Natural killer cell treated with Interleukin-12 subunit alpha and Interleukin-12 subunit beta and Interleukin-15 and Interleukin-18, amount 100 ng/mL, for 72 hours (primary cell): ENCODE measurements at regions not wholly inside any gene's neighbourhood (a gene's known extent, or its start where the extent isn't known, plus 50 kb on each side); places are given as distances from the start of the nearest gene placed in this dataset.
A peak's percentile ranks its signal among the peaks of the same experiment; 100 is the strongest.
"Not testable (repeated sequence)": the region's sequence is repeated elsewhere in the genome, so short reads cannot be mapped to it uniquely, and the experiment has no call there.

Source experiments
- ATAC-seq, 2 donors: fragments of 150-1000 bp; cut with Tn5 transposase in 1 of 2; sonication (Bioruptor Pico), chemical (Tn5 transposase) in 1 of 2; 2 replicates each; pipeline ENCODE4 v1.10.0; 2021
- DNase-seq: peaks from one replicate; pipeline ENCODE4 v3.0.0; 2022; ENCODE audit warnings: low spot score
- H3K27ac Mint-ChIP-seq, 2 donors: 1 replicate in 1 of 2; 2 replicates in 1 of 2; pipeline ENCODE4 v1.8.0; 2022; ENCODE audit warnings: mixed read lengths in 2 of 2, mild to moderate bottlenecking in 1 of 2, moderate library complexity in 1 of 2
- H3K27me3 Mint-ChIP-seq, 2 donors: 1 replicate in 1 of 2; 2 replicates in 1 of 2; pipeline ENCODE4 v1.8.0; 2022; ENCODE audit warnings: mixed read lengths in 2 of 2
- H3K36me3 Mint-ChIP-seq: one replicate; pipeline ENCODE4 v1.8.0; 2022; ENCODE audit warnings: mixed read lengths
- H3K4me1 Mint-ChIP-seq, 2 donors: 1 replicate in 1 of 2; 2 replicates in 1 of 2; pipeline ENCODE4 v1.8.0; 2022; ENCODE audit warnings: low read depth in 2 of 2, mixed read lengths in 2 of 2, mild to moderate bottlenecking in 1 of 2
- H3K4me3 Mint-ChIP-seq: one replicate; pipeline ENCODE4 v1.8.0; 2022; ENCODE audit warnings: mixed read lengths
- H3K9me3 Mint-ChIP-seq: 2 replicates; pipeline ENCODE4 v1.8.0; 2022; ENCODE audit warnings: mixed read lengths

DNA sequence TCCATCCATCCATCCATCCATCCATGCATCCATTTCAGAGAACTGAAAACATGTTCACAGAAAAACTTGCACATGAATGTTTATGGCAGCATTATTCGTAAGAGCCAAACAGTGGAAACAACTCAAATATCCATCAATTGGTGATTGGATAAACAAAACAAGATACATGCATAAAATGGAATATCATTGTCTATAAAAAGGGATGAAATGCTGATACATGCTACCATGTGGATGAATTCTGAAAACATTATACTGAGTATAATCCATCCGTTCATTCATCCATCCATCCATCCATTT, 115.1 kb downstream of the CRYAA start:
- not testable (repeated sequence) for H3K27ac Mint-ChIP-seq, H3K27me3 Mint-ChIP-seq, H3K4me3 Mint-ChIP-seq, H3K9me3 Mint-ChIP-seq, ATAC-seq, DNase-seq, H3K36me3 Mint-ChIP-seq, H3K4me1 Mint-ChIP-seq

DNA sequence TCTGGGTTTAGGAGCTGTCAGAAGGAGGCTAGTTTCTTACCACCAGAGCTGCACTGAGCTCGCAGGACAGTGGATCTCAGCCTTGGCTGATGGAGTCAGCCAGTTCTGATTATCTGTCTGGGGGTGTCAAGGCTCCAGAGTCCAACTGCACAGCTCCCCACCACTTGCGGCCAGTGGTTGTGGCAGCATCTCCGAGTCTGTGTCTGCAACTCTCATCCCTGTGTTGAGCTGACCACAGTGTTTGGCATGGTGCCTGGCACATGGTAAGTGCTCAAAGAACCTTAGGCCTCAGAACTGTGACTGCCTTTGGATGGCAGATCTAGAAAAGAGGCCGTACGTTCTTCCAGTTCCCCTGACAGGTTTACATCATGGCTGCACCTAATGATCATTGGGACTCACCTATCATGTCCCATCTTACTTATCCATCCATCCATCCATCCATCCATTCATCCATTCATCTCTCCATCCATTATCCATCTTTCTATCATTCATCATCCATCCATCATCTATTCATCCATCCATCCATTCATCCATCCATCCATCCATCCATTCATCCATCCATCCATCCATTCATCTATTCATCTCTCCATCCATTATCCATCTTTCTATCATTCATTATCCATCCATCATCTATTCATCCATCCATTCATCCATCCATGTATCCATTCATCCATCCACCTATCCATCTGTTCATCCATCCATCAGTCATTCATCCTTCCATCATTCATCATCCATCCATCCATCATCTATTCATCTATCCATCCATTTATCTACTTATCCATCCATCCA, 114.5 kb downstream of the CRYAA start:
- no peak for ATAC-seq
- no peak overlapping the region for H3K27ac Mint-ChIP-seq

GRCh38 chr21:43282358-43283120, 113.7 kb downstream of the CRYAA start:
- Mint-ChIP-seq H3K9me3 (no peaks in the 10 kb centered on the region), H3K36me3 (no peaks in the 10 kb centered on the region), H3K27ac (no peak overlapping the region), H3K27me3 (peaks cover 4 to 5% of the 10 kb centered on the region in 2 donors), H3K4me1 (no peaks in the 10 kb centered on the region), H3K4me3 (no peak overlapping the region)
- DNase-seq, result no peak
- ATAC-seq, result peak; percentile 34 to 45

More for the DNA sequence above, 114.5 kb downstream of the CRYAA start:
- DNase-seq, result no peak
- Mint-ChIP-seq H3K36me3 (no peaks in the 10 kb centered on the region), H3K4me1 (no peaks in the 10 kb centered on the region), H3K4me3 (no peak overlapping the region), H3K9me3 (no peaks in the 10 kb centered on the region), H3K27me3 (no peaks in the 10 kb centered on the region)

DNA sequence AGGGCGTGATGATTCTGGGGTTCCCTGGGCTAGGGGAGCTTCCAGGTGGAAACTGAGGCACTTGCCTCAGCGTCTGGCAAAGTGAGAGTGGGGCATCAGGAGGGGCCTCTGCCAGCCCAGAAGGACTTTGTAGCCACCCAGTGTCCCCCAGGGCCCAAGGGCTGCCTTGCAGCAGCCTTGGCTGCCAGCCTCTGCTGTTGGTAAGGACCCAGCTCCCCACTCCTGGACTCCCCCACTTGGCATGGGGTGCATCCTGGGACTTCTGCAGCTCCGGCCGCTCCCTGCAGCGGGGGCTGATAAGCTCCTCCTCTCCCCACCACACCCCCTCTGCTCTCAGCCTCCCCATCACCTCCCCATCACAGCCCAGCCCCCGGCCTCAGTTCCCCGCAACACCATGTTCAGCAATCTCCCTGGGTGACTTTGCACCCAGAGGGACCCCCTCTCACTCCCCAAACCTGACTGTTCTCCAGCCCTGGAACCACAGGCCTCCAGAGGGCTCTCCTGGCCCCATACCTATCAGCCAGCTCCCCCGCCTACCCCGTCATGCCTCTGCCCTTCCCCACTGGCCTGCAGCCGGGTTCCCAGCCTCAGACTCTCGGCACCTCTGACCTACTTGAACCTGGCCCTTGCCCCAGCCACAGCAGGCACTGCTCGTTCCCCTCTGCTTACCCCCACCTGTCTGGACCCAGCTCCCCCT, 113.0 kb downstream of the CRYAA start:
- Mint-ChIP-seq H3K27ac (no peak overlapping the region), H3K36me3 (no peaks in the 10 kb centered on the region), H3K4me3 (no peak overlapping the region), H3K4me1 (no peaks in the 10 kb centered on the region), H3K9me3 (no peaks in the 10 kb centered on the region), H3K27me3 (peaks cover 4 to 5% of the 10 kb centered on the region in 2 donors)
- DNase-seq, result no peak
- ATAC-seq, result peak in 1 of 2 donors; percentile 22

DNA sequence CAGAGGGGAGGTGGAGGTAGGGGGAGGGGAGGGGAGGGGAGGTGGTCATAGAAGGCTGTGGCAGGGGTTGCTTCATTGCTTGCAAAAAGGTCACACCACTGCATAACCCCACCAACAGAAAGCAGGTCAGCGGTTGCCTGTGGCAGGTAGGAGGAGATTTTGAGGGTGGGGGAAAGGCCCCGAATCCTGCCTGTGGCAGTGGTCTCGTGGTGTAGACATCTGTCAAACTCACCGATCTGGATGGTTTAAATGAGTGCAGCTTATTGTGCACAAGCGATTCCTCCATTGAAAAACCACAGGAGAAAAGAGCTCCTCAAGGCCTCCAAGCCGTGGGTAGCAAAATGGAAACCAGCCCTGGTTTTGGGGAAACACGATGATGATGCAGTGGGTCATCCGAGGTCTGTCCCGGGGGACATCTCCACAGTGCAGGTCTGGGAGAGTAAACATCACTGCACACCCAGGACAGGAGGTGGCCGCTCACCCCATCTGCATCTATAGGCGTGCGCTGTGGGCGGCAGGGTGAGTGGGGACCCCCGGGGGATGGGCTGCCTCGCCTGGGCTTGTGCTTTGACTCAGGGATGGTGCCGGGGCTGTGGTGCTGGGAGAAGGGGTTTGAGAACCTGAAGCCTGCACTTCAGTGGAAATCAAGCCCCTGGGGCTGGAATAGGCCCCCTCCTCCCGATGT, 112.3 kb downstream of the CRYAA start:
- Mint-ChIP-seq H3K27me3 (peaks cover 5 to 6% of the 10 kb centered on the region in 2 donors), H3K9me3 (no peaks in the 10 kb centered on the region), H3K36me3 (no peaks in the 10 kb centered on the region), H3K27ac (no peak overlapping the region), H3K4me3 (no peak overlapping the region), H3K4me1 (no peaks in the 10 kb centered on the region)
- ATAC-seq, result peak in 1 of 2 donors; percentile 19
- no peak for DNase-seq

GRCh38 chr21:43279578-43279894, 110.7 kb downstream of the CRYAA start:
- no peak for ATAC-seq
- H3K36me3 Mint-ChIP-seq, result no peaks in the 10 kb centered on the region
- no peak overlapping the region for H3K27ac Mint-ChIP-seq
- no peak for DNase-seq
- no peak overlapping the region for H3K4me3 Mint-ChIP-seq
- H3K27me3 Mint-ChIP-seq, result peaks cover 5 to 9% of the 10 kb centered on the region in 2 donors
- no peaks in the 10 kb centered on the region for H3K9me3 Mint-ChIP-seq
- no peaks in the 10 kb centered on the region for H3K4me1 Mint-ChIP-seq

GRCh38 chr21:43278766-43279577, 110.2 kb downstream of the CRYAA start:
- Mint-ChIP-seq H3K4me1 (no peaks in the 10 kb centered on the region), H3K4me3 (no peak overlapping the region), H3K27me3 (peaks cover 5 to 9% of the 10 kb centered on the region in 2 donors), H3K36me3 (no peaks in the 10 kb centered on the region), H3K9me3 (no peaks in the 10 kb centered on the region), H3K27ac (no peak overlapping the region)
- no peak for ATAC-seq
- DNase-seq, result no peak

- Mint-ChIP-seq H3K4me1 (no peaks in the 10 kb centered on the region), H3K27me3 (peaks cover 5 to 9% of the 10 kb centered on the region in 2 donors), H3K4me3 (no peak overlapping the region), H3K9me3 (no peaks in the 10 kb centered on the region), H3K36me3 (no peaks in the 10 kb centered on the region), H3K27ac (no peak overlapping the region)
- DNase-seq, result no peak
- ATAC-seq, result no peak
These were observed 109.6 kb downstream of the CRYAA start for GRCh38 chr21:43278359-43278758.

DNA sequence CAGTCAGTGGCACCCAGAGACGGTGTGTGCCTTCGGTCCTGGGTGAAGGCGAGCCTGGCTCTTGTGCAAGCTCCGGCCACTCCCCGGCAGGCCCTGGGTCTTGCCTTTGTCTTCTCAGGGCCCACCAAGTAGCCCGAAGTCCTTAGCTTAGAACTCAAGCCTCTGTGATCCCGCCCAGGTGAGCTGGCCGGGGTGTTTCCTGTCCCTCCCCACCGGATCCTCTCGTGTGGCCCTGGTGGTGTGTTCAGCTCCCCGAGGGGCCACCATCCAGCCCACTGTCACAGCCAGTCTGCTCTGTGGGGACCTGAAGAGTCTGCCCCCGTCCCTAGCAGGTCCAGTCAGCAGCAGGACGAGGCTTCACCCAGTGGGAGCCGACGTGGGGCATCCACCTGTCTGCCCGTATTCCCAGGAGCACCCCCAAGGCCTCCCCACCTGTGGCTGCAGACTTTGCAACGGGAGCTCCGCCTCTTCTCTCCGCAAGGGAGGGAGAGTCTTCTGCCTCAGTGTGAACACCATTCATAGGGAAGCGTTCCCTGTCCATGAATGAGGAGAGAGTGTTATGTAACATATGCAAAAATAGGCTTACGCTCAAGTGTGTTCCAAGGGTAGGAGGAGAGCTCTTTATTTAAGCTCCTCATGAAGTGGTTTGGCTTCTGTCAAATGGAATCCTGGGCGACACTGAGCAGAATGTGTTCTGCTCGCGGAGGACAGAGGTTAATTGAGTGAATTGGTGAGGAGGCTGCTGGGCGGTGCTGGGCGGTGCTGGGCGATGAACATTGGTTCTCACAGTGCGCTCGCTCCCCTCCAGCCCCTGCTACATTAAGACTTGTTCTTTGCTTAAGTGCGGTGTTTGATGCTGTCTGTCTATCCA, 108.9 kb downstream of the CRYAA start:
- H3K27me3 Mint-ChIP-seq, result peaks cover 5 to 9% of the 10 kb centered on the region in 2 donors
- H3K9me3 Mint-ChIP-seq, result no peaks in the 10 kb centered on the region
- no peaks in the 10 kb centered on the region for H3K36me3 Mint-ChIP-seq
- ATAC-seq (no peak), DNase-seq (no peak)
- no peaks in the 10 kb centered on the region for H3K4me1 Mint-ChIP-seq
- no peak overlapping the region for H3K4me3 Mint-ChIP-seq
- H3K27ac Mint-ChIP-seq, result no peak overlapping the region

GRCh38 chr21:43276811-43277210, 108.0 kb downstream of the CRYAA start:
- Mint-ChIP-seq H3K36me3 (no peaks in the 10 kb centered on the region), H3K27ac (no peak overlapping the region), H3K9me3 (no peaks in the 10 kb centered on the region), H3K4me1 (no peaks in the 10 kb centered on the region), H3K4me3 (no peak overlapping the region), H3K27me3 (peaks cover 5 to 9% of the 10 kb centered on the region in 2 donors)
- ATAC-seq, result no peak
- no peak for DNase-seq

GRCh38 chr21:43275421-43276211, 106.8 kb downstream of the CRYAA start:
- Mint-ChIP-seq H3K4me3 (no peak overlapping the region), H3K36me3 (no peaks in the 10 kb centered on the region), H3K9me3 (no peaks in the 10 kb centered on the region), H3K27me3 (peaks cover 5 to 9% of the 10 kb centered on the region in 2 donors), H3K4me1 (no peaks in the 10 kb centered on the region), H3K27ac (no peak overlapping the region)
- DNase-seq (no peak), ATAC-seq (no peak)

GRCh38 chr21:43274946-43275310, 106.1 kb downstream of the CRYAA start:
- no peak for ATAC-seq
- Mint-ChIP-seq H3K4me1 (no peaks in the 10 kb centered on the region), H3K9me3 (no peaks in the 10 kb centered on the region), H3K4me3 (no peak overlapping the region), H3K27me3 (peaks cover 5 to 9% of the 10 kb centered on the region in 2 donors), H3K36me3 (no peaks in the 10 kb centered on the region), H3K27ac (no peak overlapping the region)
- DNase-seq, result no peak
